GM21447 (cell line): ENCODE measurements at regions not wholly inside any gene's neighbourhood (a gene's known extent, or its start where the extent isn't known, plus 50 kb on each side); places are given as distances from the start of the nearest gene placed in this dataset.
A peak's percentile ranks its signal among the peaks of the same experiment; 100 is the strongest.

Experiments used
- ATAC-seq: cut with Tn5 transposase; IDR thresholded peaks from one replicate; pipeline ENCODE4 v1.9.1; 2021; ENCODE audit not compliant: unreplicated experiment

- ATAC-seq = no peak
Observed at GRCh38 chrX:113935518-113935917, 648.4 kb upstream of the HTR2C start.

- no peak for ATAC-seq
Observed at GRCh38 chrX:113933931-113934330, 650.0 kb upstream of the HTR2C start.

GRCh38 chrX:113929004-113929403 lies 654.9 kb upstream of the HTR2C start:
- ATAC-seq = no peak

- ATAC-seq = no peak
Observed at GRCh38 chrX:113920661-113921060, 663.2 kb upstream of the HTR2C start.

GRCh38 chrX:113919387-113919786 lies 664.5 kb upstream of the HTR2C start:
- ATAC-seq = no peak

- ATAC-seq = no peak
Observed at GRCh38 chrX:113906168-113906567, 677.7 kb upstream of the HTR2C start.

GRCh38 chrX:113892891-113893290 lies 691.0 kb upstream of the HTR2C start:
- ATAC-seq = no peak

- ATAC-seq = no peak
Observed at GRCh38 chrX:113892401-113892800, 691.5 kb upstream of the HTR2C start.

GRCh38 chrX:113873056-113873455 lies 710.8 kb upstream of the HTR2C start:
- ATAC-seq = no peak

GRCh38 chrX:113868711-113869110 lies 715.2 kb upstream of the HTR2C start:
- ATAC-seq = no peak

GRCh38 chrX:113868177-113868576 lies 715.7 kb upstream of the HTR2C start:
- ATAC-seq = no peak

GRCh38 chrX:113849408-113849807 lies 734.5 kb upstream of the HTR2C start:
- no peak for ATAC-seq

GRCh38 chrX:113833096-113834055 lies 750.5 kb upstream of the HTR2C start:
- ATAC-seq = no peak

GRCh38 chrX:113828470-113828869 lies 755.4 kb upstream of the HTR2C start:
- ATAC-seq = no peak

- no peak for ATAC-seq
Observed at GRCh38 chrX:113818346-113818745, 765.5 kb upstream of the HTR2C start.

GRCh38 chrX:113804819-113805218 lies 779.1 kb upstream of the HTR2C start:
- no peak for ATAC-seq

- no peak for ATAC-seq
Observed at GRCh38 chrX:113804291-113804690, 779.6 kb upstream of the HTR2C start.

- no peak for ATAC-seq
Observed at GRCh38 chrX:113802837-113803236, 781.0 kb upstream of the HTR2C start.

- no peak for ATAC-seq
Observed at GRCh38 chrX:113800955-113801354, 782.9 kb upstream of the HTR2C start.

- ATAC-seq = no peak
Observed at GRCh38 chrX:113793563-113793962, 790.3 kb upstream of the HTR2C start.

GRCh38 chrX:113790987-113791386 lies 792.9 kb upstream of the HTR2C start:
- ATAC-seq = no peak

GRCh38 chrX:113784754-113785153 lies 799.1 kb upstream of the HTR2C start:
- peak; percentile 70 for ATAC-seq

GRCh38 chrX:113770806-113771205 lies 813.1 kb upstream of the HTR2C start:
- ATAC-seq = no peak
